HAP-1 (cell line): ENCODE measurements at regions not wholly inside any gene's neighbourhood (a gene's known extent, or its start where the extent isn't known, plus 50 kb on each side); places are given as distances from the start of the nearest gene placed in this dataset.

ENCODE experiments used
- DNase-seq, 2 experiments: peaks; one replicate each; pipeline ENCODE4 v3.0.0-alpha.2; 2016 to 2020; ENCODE audit warnings: low spot score in 2 of 2
- H3K27me3 ChIP-seq: fragments of 250-450 bp; sonication (Bioruptor Pico); 2 replicates; pipeline ENCODE4 v1.5.1; 2020; ENCODE audit warnings: low read depth, mild to moderate bottlenecking, moderate library complexity
- H3K36me3 ChIP-seq: fragments of 250-450 bp; sonication (Bioruptor Pico); replicated peaks from 2 replicates; pipeline ENCODE4 v1.5.1; 2020; ENCODE audit warnings: mild to moderate bottlenecking
- H3K4me1 ChIP-seq: fragments of 250-450 bp; sonication (Bioruptor Pico); 2 replicates; pipeline ENCODE4 v1.5.1; 2020; ENCODE audit warnings: mild to moderate bottlenecking
- H3K4me3 ChIP-seq: fragments of 250-450 bp; sonication (Bioruptor Pico); 2 replicates; pipeline ENCODE4 v1.5.1; 2020; ENCODE audit warnings: mild to moderate bottlenecking, moderate library complexity
- H3K9me3 ChIP-seq: fragments of 250-450 bp; sonication (Bioruptor Pico); 2 replicates; pipeline ENCODE4 v1.5.1; 2020; ENCODE audit warnings: mild to moderate bottlenecking, moderate library complexity
- in situ Hi-C: fragments of 300-500 bp; cut with MboI; formaldehyde crosslinking; loops from 3 replicates; pipeline ENCODE4 v1.14.3; 2020; ENCODE audit warnings: low sequenced_read_pairs, inconsistent platforms, mixed read lengths

DNA sequence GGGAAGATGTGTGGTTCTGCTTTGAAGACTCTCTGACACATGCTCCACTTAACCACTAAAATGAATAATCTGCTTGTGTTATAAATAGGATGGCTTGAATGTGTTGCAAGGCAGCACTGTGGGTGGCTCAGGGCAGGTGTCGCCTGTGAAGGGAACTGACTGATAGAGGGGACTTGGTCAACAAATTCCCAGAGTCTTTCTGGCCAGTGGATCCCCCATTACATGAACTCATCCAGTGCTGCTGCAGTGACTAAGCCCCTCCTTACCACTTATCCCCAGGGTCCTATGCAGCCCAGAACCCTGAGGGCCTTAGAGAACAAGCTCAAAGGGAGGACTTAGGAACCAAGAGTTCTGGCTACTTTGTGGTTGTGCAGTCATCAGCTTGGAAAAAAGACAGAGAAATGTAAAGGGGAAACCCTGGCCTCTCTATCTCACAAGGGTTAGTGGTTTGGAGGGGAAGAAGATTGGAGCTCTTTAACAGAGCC, 226.2 kb upstream of the TNP1 start:
- no peak overlapping the region for H3K4me3 ChIP-seq
- H3K9me3 ChIP-seq, result no peaks in the 10 kb centered on the region; the same call in 1 of the 2 replicates
- H3K4me1 ChIP-seq, result no peaks in the 10 kb centered on the region
- no peaks in the 10 kb centered on the region for H3K36me3 ChIP-seq
- H3K27me3 ChIP-seq, result peaks cover 21% of the 10 kb centered on the region
- no peak for DNase-seq
- in situ Hi-C loops, result no loop called here

DNA sequence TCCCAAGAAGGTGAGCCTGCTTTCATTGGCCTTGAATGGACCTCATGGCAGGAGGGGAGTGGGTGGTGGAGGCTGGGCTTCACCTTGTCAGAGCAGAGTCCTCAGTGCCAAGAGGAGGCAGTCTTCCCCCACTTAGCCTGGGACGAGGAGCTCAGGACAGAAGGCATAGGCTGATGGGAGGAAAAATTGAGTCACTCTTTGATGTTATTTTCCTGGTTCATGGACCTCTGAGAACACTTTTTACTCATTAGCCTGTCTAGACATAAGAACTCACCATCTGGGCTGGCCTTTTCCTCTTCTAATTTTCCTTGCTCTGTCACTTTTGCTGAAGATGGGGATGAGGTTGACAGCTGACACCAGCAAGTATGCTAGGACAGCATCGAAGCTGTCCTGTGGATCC, 225.7 kb upstream of the TNP1 start:
- H3K27me3 ChIP-seq, result peaks cover 21% of the 10 kb centered on the region
- no peaks in the 10 kb centered on the region for H3K4me1 ChIP-seq
- H3K36me3 ChIP-seq, result no peaks in the 10 kb centered on the region
- DNase-seq, result no peak
- no peaks in the 10 kb centered on the region; the same call in 1 of the 2 replicates for H3K9me3 ChIP-seq
- in situ Hi-C loops, result no loop called here
- no peak overlapping the region for H3K4me3 ChIP-seq

DNA sequence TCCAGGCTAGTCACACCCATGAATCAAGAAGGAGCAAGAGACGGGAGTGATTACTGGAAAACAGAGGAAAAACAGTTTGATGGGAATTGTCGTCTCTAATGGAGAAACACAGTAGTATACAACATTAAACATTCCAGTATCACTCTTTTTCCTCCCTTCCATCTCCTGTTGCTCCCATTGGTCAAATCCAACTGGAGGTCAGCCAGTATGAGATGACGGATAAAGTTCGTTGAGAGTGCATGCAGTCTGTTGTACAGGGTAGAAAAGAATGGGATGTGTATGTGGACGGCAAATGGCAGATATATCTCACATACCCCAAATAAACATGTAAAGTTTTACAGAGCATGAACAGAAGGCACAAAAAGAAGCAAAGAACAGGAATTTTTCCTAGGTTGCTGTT, 221.9 kb upstream of the TNP1 start:
- no peak overlapping the region for H3K4me3 ChIP-seq
- peaks cover 21% of the 10 kb centered on the region for H3K27me3 ChIP-seq
- no peaks in the 10 kb centered on the region for H3K36me3 ChIP-seq
- no peak for DNase-seq
- no peaks in the 10 kb centered on the region for H3K9me3 ChIP-seq
- in situ Hi-C loops, result no loop called here
- H3K4me1 ChIP-seq, result no peaks in the 10 kb centered on the region

DNA sequence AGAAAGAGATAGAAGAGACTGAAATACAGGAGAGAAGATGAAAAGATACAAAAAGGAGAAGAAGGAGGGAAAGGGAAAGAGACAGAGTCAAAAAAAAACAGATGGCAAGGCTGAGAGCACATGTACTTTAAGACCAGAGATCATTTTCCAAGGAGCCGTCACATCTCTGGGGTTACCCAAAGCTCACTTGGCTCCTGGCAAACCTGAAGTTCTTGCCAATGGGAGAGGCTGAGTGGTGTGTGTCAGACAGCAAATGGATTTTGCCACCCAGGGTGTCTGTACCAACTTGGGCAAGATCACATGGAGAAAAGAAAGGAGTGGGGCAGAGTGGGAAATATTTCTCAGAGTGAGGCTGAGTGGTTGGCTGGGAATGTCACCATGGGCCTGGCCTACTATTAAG, 219.3 kb upstream of the TNP1 start:
- Histone ChIP-seq H3K4me3 (no peak overlapping the region), H3K36me3 (no peaks in the 10 kb centered on the region), H3K9me3 (no peaks in the 10 kb centered on the region), H3K4me1 (no peaks in the 10 kb centered on the region), H3K27me3 (peaks cover 8% of the 10 kb centered on the region)
- in situ Hi-C loops, result no loop called here
- no peak for DNase-seq

DNA sequence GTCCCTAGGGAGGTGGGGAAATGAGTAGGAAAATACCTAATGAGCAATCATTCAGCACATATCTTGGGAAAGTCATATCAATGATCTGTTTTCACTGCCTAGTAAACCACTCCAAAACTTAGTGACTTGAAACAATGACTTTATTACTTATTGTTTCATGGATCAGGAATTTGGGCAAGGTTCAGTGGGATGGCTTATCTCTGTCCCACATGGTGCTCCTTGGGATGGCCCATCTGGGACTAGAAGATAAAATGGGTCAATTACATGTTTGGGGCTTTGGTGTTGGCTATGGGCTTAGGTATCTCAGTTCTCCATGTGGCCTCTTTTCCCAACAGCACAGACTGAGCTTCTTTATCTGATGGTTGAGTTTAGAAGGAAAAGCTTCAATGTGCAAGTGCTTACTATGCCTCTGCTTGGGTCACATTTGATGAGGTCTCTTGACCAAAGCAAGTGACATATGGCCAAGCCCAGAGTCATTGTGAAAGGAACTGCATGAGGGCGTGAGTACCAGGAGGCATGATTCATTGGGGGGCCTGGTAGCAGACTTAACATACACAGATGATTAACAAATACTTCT, 218.1 kb upstream of the TNP1 start:
- no peak for DNase-seq
- Histone ChIP-seq H3K9me3 (no peaks in the 10 kb centered on the region), H3K36me3 (no peaks in the 10 kb centered on the region), H3K27me3 (0 out of 2 replicates have a peak, but pooled peaks cover 4% of the 10 kb centered on the region), H3K4me3 (no peak overlapping the region), H3K4me1 (no peaks in the 10 kb centered on the region)
- in situ Hi-C loops, result no loop called here

DNA sequence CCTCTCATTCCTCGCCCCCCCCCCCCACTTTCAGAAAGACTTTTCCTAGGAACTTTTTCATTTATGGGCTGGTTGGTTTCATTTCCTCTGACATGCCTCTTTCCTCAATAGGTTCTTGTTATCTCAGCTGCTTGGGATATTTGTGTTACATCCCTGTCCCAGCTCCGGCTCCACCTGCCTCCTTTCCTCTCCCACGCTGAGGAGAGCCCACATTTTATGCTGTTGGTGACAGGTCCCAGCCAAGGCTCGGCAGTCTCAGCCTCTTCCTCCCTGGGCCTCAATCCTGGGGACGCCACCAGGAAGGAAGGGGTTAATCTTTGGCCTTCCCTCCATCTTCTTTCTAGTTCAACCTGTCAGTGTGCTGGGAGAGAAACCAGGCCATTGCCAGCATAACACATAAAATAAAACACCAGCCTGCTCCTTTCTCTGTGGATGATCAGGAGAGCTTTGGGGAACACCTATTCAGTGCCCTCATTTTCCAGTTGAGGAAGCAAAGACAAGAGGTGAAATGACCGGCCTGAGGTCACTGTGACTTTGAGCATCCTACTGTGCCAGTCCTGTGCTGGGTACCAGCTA, 216.9 kb upstream of the TNP1 start:
- 0 out of 2 replicates have a peak, but pooled peaks cover 2% of the 10 kb centered on the region for H3K27me3 ChIP-seq
- no peak overlapping the region for H3K4me3 ChIP-seq
- in situ Hi-C loops, result no loop called here
- H3K9me3 ChIP-seq, result no peaks in the 10 kb centered on the region
- H3K4me1 ChIP-seq, result no peaks in the 10 kb centered on the region
- H3K36me3 ChIP-seq, result no peaks in the 10 kb centered on the region
- DNase-seq, result no peak

DNA sequence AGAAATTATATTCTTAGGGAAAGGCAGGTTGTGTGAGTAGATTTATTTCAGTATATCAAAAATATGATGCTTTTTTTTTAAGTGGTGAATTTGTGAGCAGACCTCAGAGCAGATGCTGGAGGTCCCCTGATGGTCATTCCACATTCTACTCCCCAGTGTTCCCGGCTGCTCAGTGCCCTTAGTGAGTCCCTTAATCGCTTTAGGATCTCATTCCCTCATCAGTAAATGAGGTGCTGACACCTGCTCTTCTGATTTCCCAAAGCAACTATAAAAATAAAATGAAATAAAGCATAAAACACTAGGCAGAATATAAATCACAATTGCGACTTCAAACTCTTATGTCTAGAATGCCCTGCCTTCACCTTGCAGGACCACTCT, 216.2 kb upstream of the TNP1 start:
- in situ Hi-C loops, result no loop called here
- no peak for DNase-seq
- H3K4me3 ChIP-seq, result no peak overlapping the region
- no peaks in the 10 kb centered on the region for H3K4me1 ChIP-seq
- no peaks in the 10 kb centered on the region for H3K27me3 ChIP-seq
- H3K9me3 ChIP-seq, result no peaks in the 10 kb centered on the region
- no peaks in the 10 kb centered on the region for H3K36me3 ChIP-seq

DNA sequence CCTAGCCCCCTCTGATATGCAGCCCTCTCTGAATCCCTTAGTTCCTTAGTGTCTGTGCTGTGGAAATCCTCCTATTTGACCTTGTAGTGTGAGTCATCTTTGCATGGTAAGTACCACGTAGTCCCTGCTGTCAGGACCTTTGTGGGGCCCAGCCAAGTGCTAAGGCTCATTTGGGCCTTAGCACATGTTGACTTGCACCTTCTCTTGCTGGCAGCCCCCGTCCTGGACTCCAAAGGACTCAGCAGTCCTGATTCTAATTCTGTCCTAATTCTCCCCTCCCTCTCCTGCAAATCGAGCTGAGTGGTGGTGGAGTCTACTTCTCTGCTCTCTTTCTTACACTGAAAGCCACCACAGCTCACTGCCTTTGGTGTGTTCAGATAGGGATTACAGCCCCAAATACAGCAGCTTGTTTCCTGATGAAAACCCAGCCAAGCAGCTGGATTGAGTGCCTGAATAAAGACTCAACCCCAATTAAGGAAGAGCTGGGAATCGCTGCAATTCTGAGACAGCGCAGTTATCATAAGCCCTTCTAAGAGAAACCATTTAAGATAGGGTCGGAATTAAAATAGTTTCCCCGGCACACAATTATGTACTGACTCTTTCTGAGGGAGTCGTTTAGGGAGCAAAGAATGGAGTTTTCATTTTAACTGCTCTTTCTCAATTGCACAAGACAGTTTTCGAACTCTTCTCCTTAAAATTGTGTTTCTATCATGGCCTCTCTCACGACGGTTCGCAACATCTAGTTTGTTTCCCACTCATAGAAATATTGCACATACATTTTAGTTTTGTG, 215.6 kb upstream of the TNP1 start:
- no peaks in the 10 kb centered on the region for H3K9me3 ChIP-seq
- H3K4me3 ChIP-seq, result no peak overlapping the region
- H3K27me3 ChIP-seq, result no peaks in the 10 kb centered on the region
- H3K4me1 ChIP-seq, result no peaks in the 10 kb centered on the region; the same call in 1 of the 2 replicates
- in situ Hi-C loops, result no loop called here
- H3K36me3 ChIP-seq, result no peaks in the 10 kb centered on the region
- no peak for DNase-seq

DNA sequence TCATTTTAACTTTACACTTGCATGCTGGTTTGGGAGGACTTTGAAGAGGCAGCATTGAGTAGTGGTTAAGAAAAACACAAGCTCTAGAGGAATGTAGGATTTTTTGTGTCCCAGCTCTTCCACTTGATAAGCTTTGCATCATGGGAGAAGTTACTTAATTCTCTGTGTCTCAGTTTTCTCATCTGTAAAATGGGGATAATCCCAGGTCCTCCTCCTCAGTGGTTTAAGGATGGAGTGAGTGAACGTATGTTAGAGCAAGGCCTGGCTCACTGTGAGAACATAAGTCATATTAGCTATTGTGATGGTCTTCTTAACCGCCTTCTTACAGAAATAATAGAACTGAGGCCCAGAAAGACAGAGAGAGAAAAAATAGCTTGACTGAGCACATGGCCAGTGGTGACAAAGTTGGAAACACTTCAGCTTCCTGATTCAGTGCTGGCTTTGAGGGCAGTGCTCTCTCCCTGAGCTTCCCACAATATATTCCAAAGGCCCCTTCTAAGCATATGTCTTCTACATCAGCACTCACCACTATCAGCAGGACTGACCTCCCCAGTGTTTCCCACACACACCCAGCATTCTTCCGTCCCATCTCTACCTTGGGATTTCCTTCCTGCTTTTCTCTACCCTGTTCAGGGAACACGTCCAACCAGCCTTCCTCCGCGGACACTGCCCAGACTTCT, 214.9 kb upstream of the TNP1 start:
- no peaks in the 10 kb centered on the region for H3K9me3 ChIP-seq
- DNase-seq, result no peak
- H3K4me3 ChIP-seq, result no peak overlapping the region
- H3K4me1 ChIP-seq, result no peaks in the 10 kb centered on the region; the same call in 1 of the 2 replicates
- H3K27me3 ChIP-seq, result no peaks in the 10 kb centered on the region
- in situ Hi-C loops, result no loop called here
- no peaks in the 10 kb centered on the region for H3K36me3 ChIP-seq

DNA sequence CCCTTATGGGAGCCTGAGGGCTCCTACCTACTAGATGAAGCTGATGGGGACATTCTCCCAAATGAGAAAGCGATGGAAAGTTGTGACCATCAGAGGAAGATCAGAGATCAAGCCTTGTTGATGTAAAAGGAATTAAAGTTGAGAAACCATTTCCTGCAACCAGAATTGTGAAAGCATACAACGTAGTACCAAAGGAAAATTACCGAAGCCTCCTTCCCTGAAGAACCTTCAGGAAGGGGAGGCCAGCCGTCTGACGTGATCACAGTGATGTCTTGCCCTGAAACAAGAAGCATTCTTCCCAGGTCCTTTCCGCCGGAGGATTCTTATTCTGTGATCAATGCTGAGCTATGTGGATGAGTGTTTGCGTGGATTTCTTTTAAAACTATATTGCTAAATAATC, 211.6 kb upstream of the TNP1 start:
- in situ Hi-C loops, result no loop called here
- no peak for DNase-seq
- Histone ChIP-seq H3K9me3 (no peaks in the 10 kb centered on the region), H3K4me3 (no peak overlapping the region), H3K36me3 (no peaks in the 10 kb centered on the region), H3K4me1 (no peaks in the 10 kb centered on the region; the same call in 1 of the 2 replicates), H3K27me3 (no peaks in the 10 kb centered on the region)

DNA sequence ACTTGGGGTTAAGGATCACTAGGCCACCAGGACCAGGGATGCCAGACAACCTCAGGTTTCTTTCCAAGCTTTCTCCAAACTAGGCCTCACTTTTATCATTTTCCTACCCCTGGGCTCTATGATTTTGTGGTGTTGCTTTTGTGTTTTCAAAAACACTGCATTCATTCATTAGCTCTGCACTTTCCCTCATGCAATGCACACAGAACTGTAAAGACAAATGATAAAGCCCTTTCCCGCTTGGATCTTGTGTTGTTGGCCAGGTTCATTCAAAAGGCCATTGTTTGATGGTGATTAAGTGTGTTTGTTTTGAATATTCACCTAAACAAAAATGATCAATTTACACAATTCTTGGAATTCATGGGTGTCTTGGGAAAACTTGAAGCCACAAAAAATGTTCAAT, 210.7 kb upstream of the TNP1 start:
- no peaks in the 10 kb centered on the region for H3K36me3 ChIP-seq
- in situ Hi-C loops, result no loop called here
- no peaks in the 10 kb centered on the region; the same call in 1 of the 2 replicates for H3K4me1 ChIP-seq

DNA sequence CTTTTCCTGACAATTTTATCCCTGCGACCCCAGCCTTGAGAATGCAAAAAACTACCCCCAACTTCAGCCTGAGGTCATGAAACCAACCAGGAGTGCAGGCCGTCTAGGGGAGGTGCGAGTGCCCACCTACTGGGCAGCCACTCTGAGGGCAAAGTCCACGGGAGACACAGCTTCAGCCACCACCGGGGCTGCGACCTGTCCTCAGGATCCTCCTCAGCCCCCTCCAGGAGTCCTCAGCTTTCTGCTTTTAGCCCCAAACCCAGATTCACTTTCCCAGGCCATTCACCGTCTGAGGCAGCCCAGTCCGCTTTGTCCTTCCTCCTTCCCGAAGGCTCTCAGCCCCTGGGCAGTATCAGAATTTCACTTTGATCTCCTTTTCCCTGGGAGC, 210.2 kb upstream of the TNP1 start:
- Histone ChIP-seq H3K4me3 (no peak overlapping the region), H3K4me1 (no peaks in the 10 kb centered on the region; the same call in 1 of the 2 replicates), H3K9me3 (no peaks in the 10 kb centered on the region), H3K27me3 (no peaks in the 10 kb centered on the region), H3K36me3 (no peaks in the 10 kb centered on the region)
- no peak for DNase-seq
- in situ Hi-C loops, result no loop called here

More for the DNA sequence above, 210.7 kb upstream of the TNP1 start:
- Histone ChIP-seq H3K4me3 (no peak overlapping the region), H3K9me3 (no peaks in the 10 kb centered on the region), H3K27me3 (no peaks in the 10 kb centered on the region)
- DNase-seq, result no peak

DNA sequence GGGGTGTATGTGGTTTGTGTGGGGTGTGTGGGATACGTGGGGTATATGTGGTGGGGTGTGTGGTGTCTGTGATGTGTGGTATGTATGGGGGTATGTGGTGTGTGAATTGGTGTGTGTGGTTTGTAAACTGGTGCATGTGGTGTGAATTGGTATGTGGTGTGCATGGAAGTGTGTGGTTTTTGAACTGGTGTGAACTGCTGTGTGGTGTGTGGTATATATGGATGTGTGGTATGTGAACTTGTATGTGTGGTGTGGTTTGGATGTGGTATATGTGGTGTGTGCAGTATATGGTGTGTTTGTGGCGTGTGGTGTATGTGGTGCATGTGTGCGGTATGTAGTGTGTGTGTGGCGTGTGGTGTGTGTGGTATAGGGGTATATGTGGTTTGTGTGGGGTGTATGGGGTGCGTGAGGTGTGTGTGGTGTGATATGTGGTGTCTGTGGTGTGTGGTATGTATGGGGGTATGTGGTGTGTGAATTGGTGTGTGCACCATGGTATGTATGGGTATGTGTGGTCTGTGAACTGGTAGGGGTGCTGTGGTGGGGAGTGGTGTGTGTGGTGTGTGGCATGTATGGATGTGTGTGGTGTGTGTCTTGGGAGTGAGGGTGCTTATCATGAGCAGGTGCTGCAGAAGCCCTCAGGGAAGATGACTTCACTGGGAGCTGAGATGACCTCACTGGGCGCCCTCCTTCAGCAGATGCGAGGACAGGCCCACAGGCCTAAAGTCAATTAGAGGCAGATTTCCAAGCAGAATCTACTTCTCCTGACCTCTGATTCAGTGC, 209.6 kb upstream of the TNP1 start:
- no peaks in the 10 kb centered on the region for H3K27me3 ChIP-seq
- H3K4me1 ChIP-seq, result no peaks in the 10 kb centered on the region; the same call in 1 of the 2 replicates
- H3K9me3 ChIP-seq, result no peaks in the 10 kb centered on the region
- in situ Hi-C loops, result no loop called here
- no peaks in the 10 kb centered on the region for H3K36me3 ChIP-seq
- DNase-seq, result no peak
- no peak overlapping the region for H3K4me3 ChIP-seq
